ENCODE measurements at regions not wholly inside any gene's neighbourhood (a gene's known extent, or its start where the extent isn't known, plus 50 kb on each side); places are given as distances from the start of the nearest gene placed in this dataset.
A peak's percentile ranks its signal among the peaks of the same experiment; 100 is the strongest.
"Not testable (repeated sequence)": the region's sequence is repeated elsewhere in the genome, so short reads cannot be mapped to it uniquely, and the experiment has no call there.

DNA sequence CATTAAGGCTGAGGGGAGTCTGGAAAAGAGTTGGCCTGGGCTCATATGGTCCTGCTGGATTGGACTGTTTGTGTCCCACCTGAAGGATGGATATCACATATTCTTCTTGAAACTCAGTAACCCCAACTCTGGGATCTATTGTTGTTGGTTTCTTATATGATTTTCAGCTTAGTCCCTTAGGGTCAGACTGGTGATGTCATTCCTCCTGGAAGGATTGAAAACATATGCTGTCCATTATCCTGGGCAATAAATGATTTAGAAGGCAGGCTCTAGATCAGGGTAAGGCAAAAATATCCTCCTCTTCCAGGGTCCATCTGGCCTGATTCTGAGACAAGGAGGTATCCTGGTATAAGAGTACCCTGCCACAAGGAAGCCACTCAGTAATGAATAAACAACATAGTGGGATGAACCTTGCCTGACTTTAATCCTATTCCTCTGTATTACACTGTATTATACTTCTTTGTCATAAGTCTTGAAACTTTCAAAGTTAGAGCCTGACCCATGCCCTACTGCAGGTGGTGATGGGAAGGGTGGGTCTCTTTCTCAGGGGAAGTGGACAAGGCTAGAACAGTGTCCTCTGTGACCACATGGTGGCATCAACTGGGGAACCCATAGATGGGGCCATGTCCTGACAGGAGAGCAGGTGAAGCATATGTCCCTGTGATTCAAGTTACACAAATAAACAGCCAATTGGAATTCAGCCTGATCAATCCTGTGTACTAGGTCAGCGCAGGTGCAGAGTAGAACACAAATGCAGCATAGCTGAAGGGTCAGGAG is 454.4 kb upstream of the TRPC7 start:
- Histone ChIP-seq H3K4me3 (ENCODE audit: low read depth, low read length) (no peak overlapping the region), H3K27me3 (ENCODE audit: control insufficient read depth, insufficient read depth, low read length) (peaks cover 2% of the 10 kb centered on the region), H3K36me3 (ENCODE audit: control insufficient read depth, insufficient read depth, low read length) (no peaks in the 10 kb centered on the region)
- TF ChIP-seq, protein P1, sequence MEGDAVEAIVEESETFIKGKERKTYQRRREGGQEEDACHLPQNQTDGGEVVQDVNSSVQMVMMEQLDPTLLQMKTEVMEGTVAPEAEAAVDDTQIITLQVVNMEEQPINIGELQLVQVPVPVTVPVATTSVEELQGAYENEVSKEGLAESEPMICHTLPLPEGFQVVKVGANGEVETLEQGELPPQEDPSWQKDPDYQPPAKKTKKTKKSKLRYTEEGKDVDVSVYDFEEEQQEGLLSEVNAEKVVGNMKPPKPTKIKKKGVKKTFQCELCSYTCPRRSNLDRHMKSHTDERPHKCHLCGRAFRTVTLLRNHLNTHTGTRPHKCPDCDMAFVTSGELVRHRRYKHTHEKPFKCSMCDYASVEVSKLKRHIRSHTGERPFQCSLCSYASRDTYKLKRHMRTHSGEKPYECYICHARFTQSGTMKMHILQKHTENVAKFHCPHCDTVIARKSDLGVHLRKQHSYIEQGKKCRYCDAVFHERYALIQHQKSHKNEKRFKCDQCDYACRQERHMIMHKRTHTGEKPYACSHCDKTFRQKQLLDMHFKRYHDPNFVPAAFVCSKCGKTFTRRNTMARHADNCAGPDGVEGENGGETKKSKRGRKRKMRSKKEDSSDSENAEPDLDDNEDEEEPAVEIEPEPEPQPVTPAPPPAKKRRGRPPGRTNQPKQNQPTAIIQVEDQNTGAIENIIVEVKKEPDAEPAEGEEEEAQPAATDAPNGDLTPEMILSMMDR (IDR thresholded peaks at IDR 0.05; ENCODE audit: insufficient read depth, low read length, poor library complexity, severe bottlenecking), result no peak
- no peak for DNase-seq (ENCODE audit: low read depth)

DNA sequence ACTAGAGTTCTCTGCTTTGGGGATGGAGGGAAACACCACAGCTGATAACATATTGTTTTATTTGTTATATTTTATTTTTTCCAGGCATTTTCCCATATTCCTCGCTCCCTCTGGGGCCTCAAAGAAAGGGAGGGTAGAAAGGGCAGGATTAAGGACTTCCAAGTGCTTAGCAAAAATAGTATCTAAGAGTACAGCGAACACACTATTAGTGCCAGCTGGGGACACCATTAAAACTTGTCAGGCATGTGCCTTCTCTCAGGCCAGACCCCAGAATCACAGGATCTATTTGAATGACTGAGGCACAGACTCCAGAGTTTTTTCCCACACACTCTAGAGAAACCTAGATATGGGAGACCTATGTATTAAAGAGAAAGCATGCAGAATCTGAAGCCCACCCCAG is 451.0 kb upstream of the TRPC7 start:
- H3K36me3 ChIP-seq (ENCODE audit: control insufficient read depth, insufficient read depth, low read length), result no peaks in the 10 kb centered on the region
- no peak for DNase-seq (ENCODE audit: low read depth)
- H3K4me3 ChIP-seq (ENCODE audit: low read depth, low read length), result no peak overlapping the region
- TF ChIP-seq, protein P1 (IDR thresholded peaks at IDR 0.05; ENCODE audit: insufficient read depth, low read length, poor library complexity, severe bottlenecking), result no peak
- peaks cover 2% of the 10 kb centered on the region for H3K27me3 ChIP-seq (ENCODE audit: control insufficient read depth, insufficient read depth, low read length)

DNA sequence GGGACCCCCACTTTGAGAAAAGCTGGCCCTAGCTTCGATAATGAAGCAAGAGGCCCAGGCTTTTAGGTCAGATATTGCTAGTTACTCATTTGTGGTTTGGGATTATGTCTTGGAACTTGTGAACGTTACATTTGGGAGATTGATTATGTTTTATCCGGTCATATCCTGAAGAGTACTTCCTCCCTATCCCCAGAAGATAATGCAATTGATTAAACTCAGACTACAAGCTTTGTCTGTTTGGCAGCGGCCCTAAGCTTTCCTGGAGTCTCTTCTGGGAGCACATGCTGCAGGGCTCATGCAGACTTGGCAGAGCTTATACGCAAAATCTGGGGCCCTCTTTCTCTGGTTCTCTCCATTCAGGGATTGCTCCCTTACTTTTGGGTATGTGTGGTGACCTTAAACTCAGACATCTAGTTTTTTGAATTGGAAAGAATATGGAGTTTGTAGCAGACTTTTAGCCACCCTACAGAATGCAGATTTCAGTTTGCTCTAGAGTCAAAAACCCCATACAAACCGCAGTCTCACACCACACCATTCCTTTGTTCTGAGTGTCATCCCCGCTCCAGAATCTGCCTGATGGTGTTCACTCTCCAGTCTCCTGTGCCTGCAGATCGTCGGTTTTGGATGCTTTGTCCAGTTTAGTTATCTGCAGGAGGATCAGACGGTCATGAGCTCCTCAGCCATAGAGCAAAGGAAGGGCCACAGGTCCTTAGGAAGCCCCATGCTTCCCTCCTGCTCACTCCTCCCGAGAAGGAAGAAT is 449.5 kb upstream of the TRPC7 start:
- H3K27me3 ChIP-seq (ENCODE audit: control insufficient read depth, insufficient read depth, low read length), result no peaks in the 10 kb centered on the region
- TF ChIP-seq, protein P1 (IDR thresholded peaks at IDR 0.05; ENCODE audit: insufficient read depth, low read length, poor library complexity, severe bottlenecking), result no peak
- DNase-seq (ENCODE audit: low read depth), result no peak
- no peaks in the 10 kb centered on the region for H3K36me3 ChIP-seq (ENCODE audit: control insufficient read depth, insufficient read depth, low read length)
- H3K4me3 ChIP-seq (ENCODE audit: low read depth, low read length), result no peak overlapping the region

DNA sequence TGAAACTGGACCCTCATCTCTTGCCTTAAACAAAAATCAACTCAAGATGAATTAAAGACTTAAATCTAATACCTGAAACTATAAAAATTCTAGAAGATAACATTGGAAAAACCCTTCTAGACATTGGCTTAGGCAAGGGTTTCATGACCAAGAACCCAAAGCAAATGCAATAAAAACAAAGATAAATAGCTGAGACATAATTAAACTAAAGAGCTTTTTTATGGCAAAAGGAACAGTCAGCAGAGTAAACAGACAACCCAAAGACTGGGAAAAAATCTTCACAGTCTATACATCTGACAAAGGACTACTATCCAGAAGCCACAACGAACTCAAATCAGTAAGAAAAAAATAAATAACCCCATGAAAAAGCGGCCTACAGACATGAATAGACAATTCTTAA is 446.9 kb upstream of the TRPC7 start:
- H3K4me3 ChIP-seq (ENCODE audit: low read depth, low read length); H3K36me3 ChIP-seq (ENCODE audit: control insufficient read depth, insufficient read depth, low read length); DNase-seq (ENCODE audit: low read depth); H3K27me3 ChIP-seq (ENCODE audit: control insufficient read depth, insufficient read depth, low read length): not testable (repeated sequence)

DNA sequence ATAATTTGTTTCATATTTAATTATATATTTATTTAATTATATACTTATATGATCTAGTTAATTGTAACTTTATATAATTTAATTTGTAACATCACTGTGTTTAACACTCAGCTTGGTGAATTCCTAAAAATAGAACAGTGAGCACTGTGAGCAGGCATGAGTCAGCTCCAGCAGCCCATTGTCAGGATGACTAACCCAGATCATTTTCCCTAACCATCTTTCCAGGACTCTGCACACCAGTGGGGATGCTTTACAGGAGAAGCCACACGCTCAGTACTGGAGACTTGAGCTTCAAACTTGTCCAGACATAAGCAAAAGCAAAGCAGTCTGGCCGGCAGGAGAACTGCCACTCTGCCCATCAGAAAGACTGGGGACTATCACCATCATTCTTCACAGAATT is 446.2 kb upstream of the TRPC7 start:
- TF ChIP-seq, protein P1 (IDR thresholded peaks at IDR 0.05; ENCODE audit: insufficient read depth, low read length, poor library complexity, severe bottlenecking), result no peak
- no peak overlapping the region for H3K4me3 ChIP-seq (ENCODE audit: low read depth, low read length)
- DNase-seq (ENCODE audit: low read depth), result peak; percentile 51
- H3K27me3 ChIP-seq (ENCODE audit: control insufficient read depth, insufficient read depth, low read length), result no peaks in the 10 kb centered on the region
- no peaks in the 10 kb centered on the region for H3K36me3 ChIP-seq (ENCODE audit: control insufficient read depth, insufficient read depth, low read length)

DNA sequence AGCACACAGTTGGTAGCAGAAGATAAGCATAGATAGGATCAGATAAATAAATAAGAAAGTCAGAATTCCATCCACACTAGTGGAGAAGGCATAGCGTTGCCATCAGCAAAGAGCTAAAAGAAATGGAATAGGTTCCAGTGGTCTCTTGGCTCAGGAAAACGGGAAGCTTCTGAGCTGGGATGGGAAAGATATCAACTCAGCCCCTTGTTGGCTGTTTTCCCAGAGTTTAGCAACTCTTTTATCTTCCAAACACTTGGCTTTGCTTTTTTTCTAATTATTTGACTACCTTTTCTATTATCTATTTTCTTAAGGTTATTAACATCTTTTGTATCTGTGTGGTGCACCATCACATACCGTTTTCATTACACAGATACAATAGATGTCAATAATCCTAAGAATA is 445.7 kb upstream of the TRPC7 start:
- no peak for DNase-seq (ENCODE audit: low read depth)
- TF ChIP-seq, protein P1 (IDR thresholded peaks at IDR 0.05; ENCODE audit: insufficient read depth, low read length, poor library complexity, severe bottlenecking), result no peak
- H3K4me3 ChIP-seq (ENCODE audit: low read depth, low read length), result no peak overlapping the region
- H3K36me3 ChIP-seq (ENCODE audit: control insufficient read depth, insufficient read depth, low read length), result no peaks in the 10 kb centered on the region
- no peaks in the 10 kb centered on the region for H3K27me3 ChIP-seq (ENCODE audit: control insufficient read depth, insufficient read depth, low read length)
